Heart right ventricle (tissue), 16 donors: ENCODE measurements at regions not wholly inside any gene's neighbourhood (a gene's known extent, or its start where the extent isn't known, plus 50 kb on each side); places are given as distances from the start of the nearest gene placed in this dataset.

Source experiments
- ATAC-seq, 8 donors: fragments of 200-7000 bp; cut with Tn5 transposase; one replicate each; pipeline ENCODE4 v1.9.1; 2020; ENCODE audit warnings: mild to moderate bottlenecking in 8 of 8, moderate library complexity in 8 of 8, moderate number of reproducible peaks in 1 of 8
- DNase-seq, 2 donors: peaks; one replicate each; pipeline ENCODE4 v3.0.0-alpha.2; 2020
- H3K27ac ChIP-seq, 10 donors: fragments of 200-600 bp; sonication (generic) in 2 of 10; one replicate each; pipeline versions ENCODE4 v1.5.0 to v1.8.0; 2020 to 2022; ENCODE audit warnings: mild to moderate bottlenecking in 3 of 10
- H3K27me3 ChIP-seq, 7 donors: fragments of 200-600 bp; one replicate each; pipeline ENCODE4 v1.8.0; 2021 to 2022; ENCODE audit warnings: mild to moderate bottlenecking in 2 of 7
- H3K36me3 ChIP-seq, 9 donors: fragments of 200-600 bp; sonication (generic) in 1 of 9; one replicate each; pipeline versions ENCODE4 v1.5.0 to v1.8.0; 2020 to 2022; ENCODE audit warnings: mild to moderate bottlenecking in 2 of 9
- H3K4me1 ChIP-seq, 9 donors: fragments of 200-600 bp; sonication (generic) in 1 of 9; one replicate each; pipeline versions ENCODE4 v1.5.0 to v1.8.0; 2020 to 2022; ENCODE audit warnings: mild to moderate bottlenecking in 4 of 9
- H3K4me3 ChIP-seq, 10 donors: fragments of 200-600 bp; sonication (generic) in 2 of 10; one replicate each; pipeline versions ENCODE4 v1.5.0 to v1.8.0; 2020 to 2022; ENCODE audit warnings: mild to moderate bottlenecking in 7 of 10, moderate library complexity in 2 of 10
- H3K9me3 ChIP-seq, 11 donors: fragments of 200-600 bp in 10 of 11; sonication (generic) in 2 of 11; one replicate each; pipeline versions ENCODE4 v1.5.0 to v1.8.0; 2013 to 2022; ENCODE audit warnings: mild to moderate bottlenecking in 2 of 11, control low read depth in 1 of 11, moderate library complexity in 1 of 11
- WGBS, 2 donors: extraction: QIAGEN DNeasy Blood & Tissue Kit; methylation state at CpG; one replicate each; pipeline ENCODE4 v1.1.7; 2013; ENCODE audit warnings: inconsistent platforms in 1 of 2; 5-methylcytosine and 5-hydroxymethylcytosine counted together
- intact Hi-C, 10 donors: fragments of 100-400 bp; cut with DNase I; formaldehyde crosslinking; loops; one replicate each; pipeline versions ENCODE4 v1.11.1 to v1.14.2; 2022
- TF ChIP-seq, protein P1 (sequence below), 9 donors: fragments of 200-600 bp; sonication (generic) in 2 of 9; IDR thresholded peaks; one replicate each; pipeline versions ENCODE4 v1.5.0 to v1.8.0; 2021 to 2022; ENCODE audit warnings: antibody characterized with exemption in 9 of 9, mild to moderate bottlenecking in 5 of 9, moderate library complexity in 1 of 9
- donor health status: Arrhythmogenic right ventricular cardiomyopathy.
- donor health status: ischemic (EF 13 %, LVEDD 7.1; RV severe dilation, severe dysfunction).
- donor health status: healthy with polysubstance abuse.
- donor health status: DM: no; HTN: yes; CAD: no.
- donor health status: DM: no; HTN: no; CAD: no.
- donor health status: ischemic (EF 25% LVEDD 6.9; RV normal size, moderate dysfunction).
- donor health status: ischemic (EF 25% LVEDD 5.7; RV mildly dilated, moderate dysfunction).
- donor health status: healthy.
- donor health status: DM: yes; HTN: yes; CAD: no.
- donor health status: Ischemic cardiomyopathy.
- donor health status: ischemic (EF 35%, LVEDD 5.7; RV mildly dilated, moderate dysfunction).
- donor health status: nonischemic (EF 11% LVEDD 7.7; RV severe dilation, severe dysfunction).
- donor health status: DM: yes; HTN: yes; CAD: no.
- donor health status: PGD.
- donor health status: ischemic (EF 29% LVEDD 5.4; RV normal size, mild dysfunction).
- donor health status: nonischemic (EF 23%, LVEDD 6.1; RV moderate dilation, normal function).

DNA sequence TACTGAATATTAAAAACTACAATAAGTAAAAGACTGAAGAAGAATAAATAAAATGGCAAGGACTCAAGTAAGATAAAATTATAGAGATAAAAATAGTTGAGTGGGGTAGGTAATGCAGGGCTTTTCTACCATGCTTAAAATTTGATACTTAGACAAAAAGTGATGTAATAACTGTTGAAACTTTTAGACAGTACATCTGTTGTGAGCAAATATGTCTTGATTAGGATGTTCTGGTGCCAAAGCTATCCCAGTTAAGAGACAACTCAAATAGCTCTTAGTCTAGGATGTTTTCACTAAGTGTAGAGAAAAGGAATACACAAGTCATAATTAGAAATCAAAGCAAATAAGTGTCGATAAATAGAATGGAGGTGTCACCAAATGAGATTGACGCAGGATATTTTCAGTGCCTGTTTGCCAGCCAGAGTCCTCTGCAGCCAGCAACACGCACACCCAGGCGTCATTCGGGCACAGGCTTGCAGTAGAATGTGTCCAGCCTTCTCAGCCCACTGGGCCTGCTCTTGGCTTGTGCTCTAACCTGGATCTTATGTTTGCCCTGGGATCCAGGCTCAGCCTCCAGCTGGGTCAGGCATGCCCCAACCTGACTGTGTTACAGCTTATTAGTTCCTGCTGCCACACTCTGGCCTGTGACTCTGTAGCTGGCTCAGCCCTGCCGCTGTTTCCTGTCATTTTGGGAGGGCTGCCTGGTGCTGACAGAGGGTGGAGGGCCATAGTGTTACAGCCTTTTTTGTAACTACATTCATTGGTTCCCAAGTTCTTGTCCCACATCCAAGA, 766.2 kb downstream of the PCDH17 start:
- Histone ChIP-seq H3K9me3 (peaks cover 0 to 21% (median 0%) of the 10 kb centered on the region in 11 donors), H3K4me3 (no peak overlapping the region), H3K27ac (no peak overlapping the region), H3K36me3 (no peaks in the 10 kb centered on the region), H3K27me3 (no peaks in the 10 kb centered on the region), H3K4me1 (no peaks in the 10 kb centered on the region)
- intact Hi-C loops = no loop called here
- ATAC-seq (peak; percentile 19 to 93 (median 56)), DNase-seq (peak in 1 of 2 donors; percentile 21)
- WGBS, 2 donors = 84 to 89% methylated on average over 6 of the region's 6 CpGs
- TF ChIP-seq, protein P1, sequence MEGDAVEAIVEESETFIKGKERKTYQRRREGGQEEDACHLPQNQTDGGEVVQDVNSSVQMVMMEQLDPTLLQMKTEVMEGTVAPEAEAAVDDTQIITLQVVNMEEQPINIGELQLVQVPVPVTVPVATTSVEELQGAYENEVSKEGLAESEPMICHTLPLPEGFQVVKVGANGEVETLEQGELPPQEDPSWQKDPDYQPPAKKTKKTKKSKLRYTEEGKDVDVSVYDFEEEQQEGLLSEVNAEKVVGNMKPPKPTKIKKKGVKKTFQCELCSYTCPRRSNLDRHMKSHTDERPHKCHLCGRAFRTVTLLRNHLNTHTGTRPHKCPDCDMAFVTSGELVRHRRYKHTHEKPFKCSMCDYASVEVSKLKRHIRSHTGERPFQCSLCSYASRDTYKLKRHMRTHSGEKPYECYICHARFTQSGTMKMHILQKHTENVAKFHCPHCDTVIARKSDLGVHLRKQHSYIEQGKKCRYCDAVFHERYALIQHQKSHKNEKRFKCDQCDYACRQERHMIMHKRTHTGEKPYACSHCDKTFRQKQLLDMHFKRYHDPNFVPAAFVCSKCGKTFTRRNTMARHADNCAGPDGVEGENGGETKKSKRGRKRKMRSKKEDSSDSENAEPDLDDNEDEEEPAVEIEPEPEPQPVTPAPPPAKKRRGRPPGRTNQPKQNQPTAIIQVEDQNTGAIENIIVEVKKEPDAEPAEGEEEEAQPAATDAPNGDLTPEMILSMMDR (IDR thresholded peaks at IDR 0.05) = no peak

DNA sequence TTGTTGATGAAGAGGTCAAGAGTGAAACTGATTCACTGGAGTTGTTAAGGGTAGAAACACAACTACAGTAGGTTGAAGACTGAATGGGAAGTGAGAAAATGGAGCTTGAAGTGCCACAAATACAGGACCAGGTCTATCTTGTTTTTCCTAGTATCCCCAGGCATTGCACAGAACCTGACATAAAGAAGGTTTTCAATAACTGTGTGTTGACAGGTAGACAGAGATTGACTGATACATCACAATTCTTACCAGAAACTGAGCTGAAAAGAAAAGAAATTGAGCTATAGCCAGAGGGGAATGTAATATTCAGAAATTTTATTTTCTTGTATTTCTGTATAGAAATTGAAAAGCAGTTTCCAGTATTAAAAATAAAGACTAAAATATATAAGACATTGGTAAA, 767.7 kb downstream of the PCDH17 start:
- H3K27me3 ChIP-seq = no peaks in the 10 kb centered on the region
- peaks cover 0 to 33% (median 8%) of the 10 kb centered on the region in 11 donors for H3K9me3 ChIP-seq
- DNase-seq (no peak), ATAC-seq (no peak)
- no peaks in the 10 kb centered on the region for H3K4me1 ChIP-seq
- no peaks in the 10 kb centered on the region for H3K36me3 ChIP-seq
- no peak overlapping the region for H3K4me3 ChIP-seq
- H3K27ac ChIP-seq = no peak overlapping the region
- TF ChIP-seq, protein P1 (IDR thresholded peaks at IDR 0.05) = no peak
- intact Hi-C loops = no loop called here

DNA sequence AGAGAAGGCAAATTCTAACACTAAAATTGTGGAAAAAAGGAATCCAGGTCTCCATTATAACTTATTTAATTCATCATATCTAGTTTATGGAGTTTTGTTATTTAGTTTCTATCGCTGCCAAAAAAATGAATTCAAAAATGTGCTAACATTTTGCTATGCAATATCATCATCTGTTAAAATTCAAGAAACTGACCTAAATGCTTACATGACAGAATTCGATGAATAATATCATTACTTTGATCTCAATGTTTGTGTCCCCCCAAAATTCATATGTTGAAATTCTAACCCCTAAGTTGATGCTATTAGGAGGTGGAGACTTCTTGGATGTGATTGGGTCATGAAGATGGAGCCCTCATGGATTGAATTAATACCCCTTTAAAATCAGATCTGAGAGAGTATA, 775.0 kb downstream of the PCDH17 start:
- 89 to 93% methylated on average over 2 of the region's 2 CpGs for WGBS, 2 donors
- H3K9me3 ChIP-seq = peaks cover 0 to 15% (median 0%) of the 10 kb centered on the region in 11 donors
- no peaks in the 10 kb centered on the region for H3K4me1 ChIP-seq
- intact Hi-C loops = no loop called here
- no peaks in the 10 kb centered on the region for H3K27me3 ChIP-seq
- DNase-seq = no peak
- H3K4me3 ChIP-seq = no peak overlapping the region
- no peaks in the 10 kb centered on the region for H3K36me3 ChIP-seq
- TF ChIP-seq, protein P1 (IDR thresholded peaks at IDR 0.05) = no peak
- ATAC-seq = no peak
- no peak overlapping the region for H3K27ac ChIP-seq

DNA sequence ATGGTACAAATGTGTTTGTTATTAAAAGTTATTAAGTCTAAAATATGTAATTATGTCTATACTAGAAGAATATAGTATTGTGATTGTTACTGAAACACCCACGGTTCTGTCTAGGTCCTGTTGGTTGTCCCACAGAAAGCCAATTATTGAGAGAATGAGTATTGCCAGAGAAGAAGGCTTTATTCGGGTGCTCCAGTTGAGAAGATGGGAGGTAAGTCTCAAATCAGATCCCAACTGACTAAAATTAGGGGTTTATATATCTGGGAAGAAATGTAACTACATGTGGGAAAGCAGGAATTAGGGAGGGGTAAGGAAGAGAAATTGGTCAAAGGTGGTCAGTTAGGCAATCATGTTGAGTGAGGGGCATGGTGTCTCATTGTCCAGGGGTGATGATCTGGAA, 798.4 kb downstream of the PCDH17 start:
- TF ChIP-seq, protein P1 (IDR thresholded peaks at IDR 0.05) = no peak
- H3K4me3 ChIP-seq = no peak overlapping the region
- no peaks in the 10 kb centered on the region for H3K36me3 ChIP-seq
- WGBS, 2 donors = 86 to 97% methylated on average over 2 of the region's 2 CpGs
- H3K27ac ChIP-seq = no peak overlapping the region
- no peaks in the 10 kb centered on the region for H3K27me3 ChIP-seq
- DNase-seq = no peak
- peaks cover 0 to 37% (median 5%) of the 10 kb centered on the region in 11 donors for H3K9me3 ChIP-seq
- intact Hi-C loops = no loop called here
- ATAC-seq = no peak
- H3K4me1 ChIP-seq = no peaks in the 10 kb centered on the region
